GM23248 (cell line): ENCODE measurements at regions not wholly inside any gene's neighbourhood (a gene's known extent, or its start where the extent isn't known, plus 50 kb on each side); places are given as distances from the start of the nearest gene placed in this dataset.

ENCODE experiments used
- EZH2 ChIP-seq: fragments of 200-600 bp; sonication (generic); IDR thresholded peaks from 2 replicates; pipeline ENCODE4 v1.6.1; 2018; ENCODE audit warnings: antibody characterized with exemption, mild to moderate bottlenecking; ENCODE audit not compliant: insufficient read depth, poor library complexity, severe bottlenecking
- EZH2phosphoT487 ChIP-seq: fragments of 200-600 bp; sonication (generic); IDR thresholded peaks from 2 replicates; pipeline ENCODE4 v1.6.1; 2018; ENCODE audit warnings: antibody characterized with exemption, moderate library complexity, mild to moderate bottlenecking, low read depth; ENCODE audit not compliant: insufficient read depth

GRCh38 chr13:26839682-26840081 lies 79.1 kb upstream of the GPR12 start:
- TF ChIP-seq EZH2: no peak
- no peak for TF ChIP-seq EZH2phosphoT487
